ENCODE measurements at regions not wholly inside any gene's neighbourhood (a gene's known extent, or its start where the extent isn't known, plus 50 kb on each side); places are given as distances from the start of the nearest gene placed in this dataset.
"Not testable (repeated sequence)": the region's sequence is repeated elsewhere in the genome, so short reads cannot be mapped to it uniquely, and the experiment has no call there.

GRCh38 chr1:217138173-217138765 is 415.0 kb upstream of the ESRRG start:
- DNase-seq (ENCODE audit: low read depth, low spot score), result no peak

- DNase-seq (ENCODE audit: low read depth, low spot score), result no peak
Measured at GRCh38 chr1:217137210-217137881, 414.1 kb upstream of the ESRRG start.

DNA sequence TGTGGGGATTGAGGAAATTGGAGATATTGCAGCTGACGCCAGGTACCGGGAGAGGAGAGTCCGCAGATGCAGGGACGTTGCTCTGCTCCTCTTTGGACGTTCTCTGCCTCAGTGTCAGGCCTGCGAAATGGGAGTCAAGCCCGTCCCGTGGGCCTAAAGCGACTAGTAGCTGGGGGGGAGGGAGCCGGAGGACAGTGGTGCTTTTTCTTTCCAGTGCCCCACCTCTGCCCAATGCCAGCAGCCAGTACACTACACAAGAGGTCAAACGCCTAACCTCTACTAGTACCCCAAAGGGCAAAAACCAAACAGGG is 413.6 kb upstream of the ESRRG start:
- DNase-seq (ENCODE audit: low read depth, low spot score), result no peak

- DNase-seq (ENCODE audit: low read depth, low spot score), result no peak
Measured at GRCh38 chr1:217135987-217136894, 413.0 kb upstream of the ESRRG start.

DNA sequence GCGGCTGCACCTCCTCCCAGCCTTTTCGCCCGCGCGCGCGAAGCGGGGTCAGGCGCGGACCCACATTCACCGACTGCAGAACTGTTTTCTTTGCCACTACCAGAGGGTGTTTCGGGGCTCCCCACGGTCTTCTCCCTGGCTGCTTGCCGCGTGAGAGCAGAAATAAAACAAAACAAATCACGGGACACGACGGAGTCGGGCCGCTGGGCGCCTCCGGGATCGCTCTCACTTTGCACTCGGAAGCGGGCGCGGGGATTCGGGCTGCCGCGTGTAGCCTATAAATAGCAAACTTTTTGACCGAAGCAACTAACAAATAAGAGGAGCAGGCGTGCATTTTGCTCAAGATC is 412.3 kb upstream of the ESRRG start:
- no peak for DNase-seq (ENCODE audit: low read depth, low spot score)

DNA sequence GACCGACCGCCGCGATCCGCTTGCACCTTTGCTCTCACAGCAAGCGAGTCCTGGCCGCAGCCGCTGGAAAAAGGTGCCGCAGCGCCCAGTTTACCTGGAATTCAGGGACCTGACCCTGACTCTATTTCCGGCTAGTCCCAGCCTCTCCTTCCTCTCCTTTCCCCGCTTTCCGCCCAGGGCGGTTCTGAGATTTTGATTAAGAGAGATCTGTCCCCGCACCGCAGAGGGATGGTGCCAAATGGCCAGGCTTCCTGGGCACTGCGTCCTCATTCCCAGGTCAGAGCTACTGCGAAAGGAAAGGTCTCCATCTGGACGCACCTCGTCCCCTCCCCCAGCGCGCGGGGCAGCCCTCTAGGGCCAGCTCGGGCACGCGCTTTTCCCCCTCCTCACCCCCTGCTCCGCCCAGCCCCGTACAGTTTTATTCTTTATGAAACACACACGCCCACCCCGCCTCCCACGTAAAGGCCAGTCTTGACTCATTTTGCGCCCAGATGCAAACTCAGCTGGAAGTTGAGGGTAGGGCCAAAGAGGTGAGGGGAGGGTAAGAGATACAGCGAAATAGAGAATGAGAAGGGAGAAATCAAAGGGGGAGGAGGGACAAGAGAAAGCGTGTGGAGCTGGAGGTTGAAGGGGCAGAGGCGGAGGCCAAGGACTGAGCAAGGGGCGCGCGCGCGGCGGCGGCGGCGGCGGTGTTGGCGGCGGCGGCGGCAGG is 411.8 kb upstream of the ESRRG start:
- DNase-seq (ENCODE audit: low read depth, low spot score), result no peak

- no peak for DNase-seq (ENCODE audit: low read depth, low spot score)
Measured at GRCh38 chr1:217133958-217134856, 411.0 kb upstream of the ESRRG start.

DNA sequence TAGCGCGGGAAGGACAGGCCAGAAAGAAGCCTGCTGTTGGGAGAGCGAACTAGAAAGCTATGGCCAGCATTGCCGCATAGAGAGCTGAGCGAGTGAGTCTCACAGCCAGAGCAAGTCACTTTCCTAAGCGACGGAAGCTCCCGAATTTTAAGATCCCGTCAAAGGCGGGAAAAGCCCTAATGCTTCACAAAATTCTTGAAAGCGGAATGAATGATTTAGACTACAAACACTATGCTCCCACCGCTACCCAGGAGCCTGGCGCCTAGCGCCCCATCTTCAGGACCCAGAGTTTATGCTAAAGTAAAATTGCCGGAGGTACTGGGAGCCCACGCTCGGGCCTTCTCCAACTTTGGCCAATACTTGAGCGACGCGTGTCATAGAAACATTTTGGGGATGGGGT is 409.9 kb upstream of the ESRRG start:
- DNase-seq (ENCODE audit: low read depth, low spot score), result no peak

DNA sequence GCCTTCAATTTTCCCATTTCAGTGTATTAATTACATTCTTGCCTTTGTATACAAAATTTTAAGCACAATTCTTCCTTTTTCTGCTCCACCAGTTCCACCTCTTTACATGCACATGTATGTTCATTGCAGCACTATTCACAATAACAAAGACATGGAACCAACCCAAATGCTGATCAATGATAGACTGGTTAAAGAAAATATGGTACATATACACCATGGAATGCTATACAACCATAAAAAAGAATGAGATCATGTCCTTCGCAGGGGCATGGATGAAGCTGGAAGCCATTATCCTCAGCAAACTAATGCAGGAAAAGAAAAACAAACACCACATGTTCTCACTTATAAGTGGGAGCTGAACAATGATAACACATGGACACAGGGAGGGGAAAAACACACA is 400.1 kb upstream of the ESRRG start:
- not testable (repeated sequence) for DNase-seq (ENCODE audit: low read depth, low spot score)

- DNase-seq (ENCODE audit: low read depth, low spot score), result no peak
Measured at GRCh38 chr1:217117973-217118465, 394.8 kb upstream of the ESRRG start.

- no peak for DNase-seq (ENCODE audit: low read depth, low spot score)
Measured at GRCh38 chr1:217115404-217116380, 392.5 kb upstream of the ESRRG start.

GRCh38 chr1:217109928-217110327 is 386.7 kb upstream of the ESRRG start:
- DNase-seq (ENCODE audit: low read depth, low spot score), result no peak

GRCh38 chr1:217106231-217106901 is 383.1 kb upstream of the ESRRG start:
- DNase-seq (ENCODE audit: low read depth, low spot score), result no peak

GRCh38 chr1:217105437-217105836 is 382.2 kb upstream of the ESRRG start:
- DNase-seq (ENCODE audit: low read depth, low spot score), result no peak

GRCh38 chr1:217097819-217098218 is 374.6 kb upstream of the ESRRG start:
- no peak for DNase-seq (ENCODE audit: low read depth, low spot score)

- DNase-seq (ENCODE audit: low read depth, low spot score), result no peak
Measured at GRCh38 chr1:217096200-217096599, 373.0 kb upstream of the ESRRG start.

- DNase-seq (ENCODE audit: low read depth, low spot score), result no peak
Measured at GRCh38 chr1:217095050-217095622, 371.9 kb upstream of the ESRRG start.

DNA sequence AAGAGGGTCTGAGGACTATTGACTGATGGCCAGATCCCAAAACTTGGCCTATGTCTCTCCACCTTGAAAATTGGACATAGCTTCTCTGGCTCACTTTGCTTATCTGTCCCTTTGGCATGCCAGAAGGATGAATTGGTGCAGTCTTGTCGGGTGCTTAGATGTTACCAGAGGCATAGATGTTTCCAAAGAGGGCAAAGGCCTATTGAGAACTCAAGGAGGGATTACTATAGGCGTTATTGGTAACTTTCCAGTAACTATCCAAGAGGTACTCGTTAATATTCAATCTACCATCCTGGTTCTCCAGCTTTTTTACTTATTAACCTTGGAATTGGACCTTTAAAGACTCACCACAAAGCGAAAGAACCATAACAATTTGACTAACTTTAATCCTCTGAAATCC is 368.3 kb upstream of the ESRRG start:
- no peak for DNase-seq (ENCODE audit: low read depth, low spot score)
